NB4 (cell line): ENCODE measurements at regions not wholly inside any gene's neighbourhood (a gene's known extent, or its start where the extent isn't known, plus 50 kb on each side); places are given as distances from the start of the nearest gene placed in this dataset.
"Not testable (repeated sequence)": the region's sequence is repeated elsewhere in the genome, so short reads cannot be mapped to it uniquely, and the experiment has no call there.

Experiments
- DNase-seq: peaks from one replicate; pipeline ENCODE4 v3.0.0; 2010; ENCODE audit warnings: low read depth
- H3K4me3 ChIP-seq: one replicate; pipeline ENCODE4 v1.5.1; 2011; ENCODE audit warnings: mild to moderate bottlenecking, low read depth, low read length, moderate library complexity
- MYC ChIP-seq: IDR thresholded peaks from 2 replicates; pipeline ENCODE4 v1.6.1; 2011; ENCODE audit warnings: low read depth, low read length
- POLR2A ChIP-seq: IDR thresholded peaks from 2 replicates; pipeline ENCODE4 v1.6.1; 2011; ENCODE audit warnings: mild to moderate bottlenecking; ENCODE audit not compliant: insufficient read length; ENCODE audit errors: extremely low read depth
- TF ChIP-seq, protein P1 (sequence below): IDR thresholded peaks from 2 replicates; pipeline ENCODE4 v1.6.1; 2011; ENCODE audit warnings: low read depth, low read length
- TF ChIP-seq, protein P2 (sequence below): IDR thresholded peaks from one replicate; pipeline ENCODE4 v1.5.1; 2012; ENCODE audit warnings: low read depth, low read length

DNA sequence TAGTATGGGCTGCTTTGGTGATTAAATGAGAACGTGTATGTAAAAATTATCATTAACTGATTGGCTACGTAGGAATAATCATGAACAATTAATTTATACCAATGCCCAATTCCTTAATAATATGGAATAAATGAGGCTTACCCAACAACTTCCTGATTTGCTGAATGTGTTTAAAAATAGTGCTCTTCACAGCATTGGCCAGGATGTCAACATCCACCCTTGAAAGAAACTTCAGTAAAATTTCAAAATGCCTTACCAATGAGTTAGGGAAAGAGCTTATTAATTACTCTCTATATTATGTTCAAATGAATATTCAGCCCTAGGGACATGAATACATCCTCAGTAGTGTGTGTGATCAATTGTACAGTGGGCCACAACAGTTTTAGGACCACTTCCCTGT lies 401.4 kb downstream of the PSAT1 start:
- no peak for DNase-seq
- H3K4me3 ChIP-seq, result no peak overlapping the region
- TF ChIP-seq POLR2A (no peak), MYC (no peak)

DNA sequence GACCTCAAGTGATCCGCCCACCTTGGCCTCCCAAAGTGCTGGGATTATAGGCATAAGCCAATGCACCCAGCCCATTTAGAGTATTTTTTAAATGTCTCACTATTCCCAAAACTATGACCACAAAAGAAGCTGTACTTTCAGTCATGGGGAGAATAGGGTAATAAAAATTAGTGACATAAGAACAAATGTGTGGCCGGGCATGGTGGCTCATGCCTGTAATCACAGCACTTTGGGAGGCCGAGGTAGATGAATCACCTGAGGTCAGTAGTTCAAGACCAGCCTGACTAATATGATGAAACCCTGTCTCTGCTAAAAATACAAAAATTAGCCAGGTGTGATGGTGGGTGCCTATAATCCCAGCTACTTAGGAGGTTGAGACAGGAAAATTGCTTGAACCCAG lies 402.3 kb downstream of the PSAT1 start:
- DNase-seq, H3K4me3 ChIP-seq: not testable (repeated sequence)

DNA sequence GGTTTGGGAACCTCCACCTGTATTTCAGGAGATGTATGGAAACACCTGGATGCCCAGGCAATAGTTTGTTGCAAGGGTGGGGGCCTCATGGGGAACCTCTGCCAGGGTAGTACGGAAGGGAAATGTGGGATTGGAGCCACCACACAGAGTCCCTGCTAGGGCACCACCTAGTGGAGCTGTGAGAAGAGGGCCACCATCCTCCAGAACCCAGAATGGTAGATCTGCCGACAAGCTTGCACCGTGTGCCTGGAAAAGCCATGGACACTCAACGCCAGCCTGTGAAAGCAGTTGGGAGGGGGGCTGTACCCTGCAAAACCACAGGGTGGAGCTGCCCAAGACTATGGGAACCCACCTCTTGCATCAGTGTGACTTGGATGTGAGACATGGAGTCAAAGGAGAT lies 407.2 kb downstream of the PSAT1 start:
- not testable (repeated sequence) for H3K4me3 ChIP-seq
- peak; percentile 15 for DNase-seq

DNA sequence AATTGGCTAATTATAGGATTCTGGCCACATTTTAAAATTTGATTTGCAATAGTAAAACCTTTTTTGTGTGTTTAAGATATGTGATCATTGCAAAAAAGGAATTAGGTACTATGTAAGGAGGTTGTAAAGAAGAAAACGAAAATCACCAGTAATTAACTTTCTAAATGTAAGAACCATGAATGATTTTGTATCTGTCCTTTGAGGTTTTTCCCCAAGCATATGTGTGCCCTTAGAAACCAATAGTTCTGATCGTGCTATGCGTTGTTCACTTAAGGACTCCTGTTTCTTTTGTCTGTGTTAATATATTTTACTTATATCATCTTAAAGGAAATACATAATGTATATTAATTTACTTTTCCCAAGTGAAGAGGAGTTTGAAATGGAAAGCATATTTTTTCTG lies 410.2 kb downstream of the PSAT1 start:
- TF ChIP-seq, protein P1, sequence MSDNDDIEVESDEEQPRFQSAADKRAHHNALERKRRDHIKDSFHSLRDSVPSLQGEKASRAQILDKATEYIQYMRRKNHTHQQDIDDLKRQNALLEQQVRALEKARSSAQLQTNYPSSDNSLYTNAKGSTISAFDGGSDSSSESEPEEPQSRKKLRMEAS, result no peak
- TF ChIP-seq MYC (no peak), POLR2A (no peak)
- TF ChIP-seq, protein P2, sequence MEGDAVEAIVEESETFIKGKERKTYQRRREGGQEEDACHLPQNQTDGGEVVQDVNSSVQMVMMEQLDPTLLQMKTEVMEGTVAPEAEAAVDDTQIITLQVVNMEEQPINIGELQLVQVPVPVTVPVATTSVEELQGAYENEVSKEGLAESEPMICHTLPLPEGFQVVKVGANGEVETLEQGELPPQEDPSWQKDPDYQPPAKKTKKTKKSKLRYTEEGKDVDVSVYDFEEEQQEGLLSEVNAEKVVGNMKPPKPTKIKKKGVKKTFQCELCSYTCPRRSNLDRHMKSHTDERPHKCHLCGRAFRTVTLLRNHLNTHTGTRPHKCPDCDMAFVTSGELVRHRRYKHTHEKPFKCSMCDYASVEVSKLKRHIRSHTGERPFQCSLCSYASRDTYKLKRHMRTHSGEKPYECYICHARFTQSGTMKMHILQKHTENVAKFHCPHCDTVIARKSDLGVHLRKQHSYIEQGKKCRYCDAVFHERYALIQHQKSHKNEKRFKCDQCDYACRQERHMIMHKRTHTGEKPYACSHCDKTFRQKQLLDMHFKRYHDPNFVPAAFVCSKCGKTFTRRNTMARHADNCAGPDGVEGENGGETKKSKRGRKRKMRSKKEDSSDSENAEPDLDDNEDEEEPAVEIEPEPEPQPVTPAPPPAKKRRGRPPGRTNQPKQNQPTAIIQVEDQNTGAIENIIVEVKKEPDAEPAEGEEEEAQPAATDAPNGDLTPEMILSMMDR, result no peak
- H3K4me3 ChIP-seq, result no peak overlapping the region
- no peak for DNase-seq

DNA sequence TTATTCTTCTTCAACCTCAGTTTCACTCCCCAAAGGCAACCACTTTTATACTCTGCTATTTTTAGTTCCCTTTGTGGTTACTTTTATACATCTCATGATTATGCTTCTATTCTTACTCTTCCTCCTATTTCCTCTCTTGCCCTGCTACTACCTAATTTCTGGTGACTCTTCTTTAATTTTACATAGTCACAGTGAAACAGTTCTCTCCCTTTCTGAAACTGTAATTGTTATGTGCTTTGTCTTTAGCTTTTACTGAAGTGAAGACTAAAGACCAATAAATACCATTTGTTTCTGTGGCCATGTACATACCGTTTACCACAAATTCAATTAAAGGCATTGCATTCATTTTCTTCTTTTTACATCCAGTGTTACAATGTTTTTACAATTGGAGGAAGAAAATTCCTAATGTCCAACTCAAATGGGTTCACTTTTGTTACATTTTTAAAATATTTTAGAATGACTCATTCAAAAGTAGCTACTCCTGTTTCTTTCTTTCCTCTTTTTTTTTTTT lies 410.6 kb downstream of the PSAT1 start:
- peak; percentile 9 for DNase-seq
- H3K4me3 ChIP-seq, result no peak overlapping the region
- TF ChIP-seq POLR2A (no peak), MYC (no peak)
- TF ChIP-seq, protein P1, result no peak
- TF ChIP-seq, protein P2, result no peak

DNA sequence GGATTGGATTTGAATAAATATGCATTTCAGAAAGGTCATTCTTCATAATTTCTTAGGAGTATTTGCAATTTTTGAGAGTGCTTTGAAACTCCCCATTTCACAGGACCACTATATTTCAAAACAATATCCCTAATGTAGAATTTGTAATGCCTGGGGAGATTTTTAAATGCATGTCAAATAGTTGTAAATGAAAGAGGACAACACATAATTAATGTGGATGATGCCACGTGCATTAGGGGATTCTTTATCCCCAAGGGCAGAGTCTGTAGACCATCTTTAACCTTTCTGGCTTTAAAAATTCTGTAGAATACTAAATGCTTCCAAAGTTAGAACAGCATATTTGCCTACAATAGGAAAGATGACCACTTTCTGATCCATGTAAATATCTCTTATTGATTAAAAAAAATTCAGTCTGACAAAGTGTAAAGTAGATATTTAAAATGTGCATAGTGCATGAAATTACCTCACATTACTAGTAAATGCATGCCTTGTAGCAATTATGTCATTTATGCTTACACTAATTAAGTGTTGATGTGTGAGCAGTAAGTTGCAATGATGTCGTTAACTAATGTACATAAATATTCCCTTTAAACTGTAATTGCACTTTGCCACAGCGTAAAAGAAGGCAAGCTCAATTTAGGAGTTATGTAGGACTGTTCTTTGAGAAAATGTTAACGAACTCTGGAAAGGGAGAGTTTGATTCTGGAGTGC lies 416.1 kb downstream of the PSAT1 start:
- TF ChIP-seq MYC (no peak), POLR2A (no peak)
- TF ChIP-seq, protein P1, result no peak
- TF ChIP-seq, protein P2, result no peak
- no peak for DNase-seq
- H3K4me3 ChIP-seq, result no peak overlapping the region

DNA sequence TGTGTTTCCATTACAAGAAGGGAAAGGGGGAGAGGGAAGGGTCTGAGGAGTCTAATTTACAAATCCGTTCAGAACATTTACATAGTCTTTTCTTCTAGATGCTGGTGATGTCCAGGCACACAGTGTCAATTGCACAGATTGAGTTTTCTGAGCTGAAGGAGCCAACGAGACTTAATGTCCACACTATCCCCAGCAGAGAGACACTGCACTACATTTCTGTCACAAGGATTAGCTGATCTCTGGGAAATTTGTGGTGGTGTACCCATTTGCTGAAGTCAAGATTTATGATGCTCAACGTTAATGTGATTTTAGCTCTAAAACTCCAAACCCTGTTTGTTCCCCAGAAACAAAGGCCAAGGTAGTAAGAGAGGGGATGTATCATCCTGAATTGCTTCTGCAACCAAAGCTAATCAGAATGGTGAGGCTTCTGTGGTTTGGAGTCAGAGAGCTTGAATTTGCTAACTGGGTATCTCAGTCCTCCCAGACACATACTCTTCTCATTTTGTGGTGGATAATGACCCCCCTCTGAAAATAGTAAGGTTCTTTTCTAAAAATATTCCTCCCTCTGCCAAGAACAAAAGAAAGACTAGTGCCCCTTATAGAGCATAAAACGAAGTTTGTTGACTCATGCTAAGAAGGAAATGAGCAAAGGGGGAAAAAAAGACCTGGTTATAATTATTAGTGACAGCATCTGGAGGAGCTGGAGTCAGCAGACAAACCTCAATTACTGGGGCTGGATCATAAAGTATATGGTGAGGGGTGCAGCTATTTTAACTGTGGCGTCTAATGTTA lies 416.9 kb downstream of the PSAT1 start:
- H3K4me3 ChIP-seq, result no peak overlapping the region
- DNase-seq, result no peak
- TF ChIP-seq POLR2A (no peak), MYC (no peak)
- TF ChIP-seq, protein P2, result no peak
- TF ChIP-seq, protein P1, result no peak
